Retinal pigment epithelial cell (primary cell): ENCODE measurements at regions not wholly inside any gene's neighbourhood (a gene's known extent, or its start where the extent isn't known, plus 50 kb on each side); places are given as distances from the start of the nearest gene placed in this dataset.

Experiments
- DNase-seq: peaks from one replicate; pipeline ENCODE4 v3.0.0-alpha.2; 2010; ENCODE audit warnings: low read depth
- H3K4me3 ChIP-seq: 2 replicates; pipeline ENCODE4 v1.5.1; 2011; ENCODE audit warnings: mild to moderate bottlenecking, low read length, control low read depth, moderate library complexity
- TF ChIP-seq, protein P1 (sequence below): conservative IDR thresholded peaks from 2 replicates; pipeline ENCODE4 v1.5.1; 2011; ENCODE audit warnings: low read depth, low read length, control low read depth, inconsistent platforms

DNA sequence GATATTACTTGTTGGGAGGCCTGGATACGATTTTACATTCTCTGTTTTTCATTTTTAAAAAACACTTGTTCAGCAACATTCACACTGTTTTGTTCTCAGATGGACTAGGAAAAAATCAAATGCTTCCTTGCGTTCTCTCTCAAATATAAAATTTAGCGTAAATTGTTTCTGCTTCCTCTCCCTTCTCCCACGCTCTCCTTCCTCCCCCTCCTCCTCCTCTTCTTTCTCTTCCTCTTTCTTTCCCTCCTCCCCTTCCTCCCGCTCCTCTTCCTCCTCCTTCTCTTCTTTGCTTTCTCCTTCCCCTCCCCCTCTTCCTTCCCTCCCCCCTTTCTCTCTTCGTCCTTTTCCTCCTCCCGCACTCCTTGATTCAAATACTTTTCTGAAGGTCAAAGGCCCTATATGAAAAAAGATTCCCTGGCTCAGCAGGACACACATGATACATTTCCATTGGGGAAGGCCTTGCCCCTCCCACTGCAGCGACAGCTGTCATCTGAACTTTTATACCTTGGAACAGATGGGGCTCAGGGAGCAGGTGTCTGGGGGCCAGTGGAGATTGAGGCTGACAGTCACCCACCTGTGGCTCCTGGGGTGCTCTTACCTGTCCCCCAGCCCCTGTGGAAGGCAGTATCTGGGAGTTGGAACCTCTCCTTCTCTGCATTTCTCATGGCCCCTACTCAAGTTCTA is 99.4 kb upstream of the SDK2 start:
- no peak for DNase-seq
- TF ChIP-seq, protein P1, sequence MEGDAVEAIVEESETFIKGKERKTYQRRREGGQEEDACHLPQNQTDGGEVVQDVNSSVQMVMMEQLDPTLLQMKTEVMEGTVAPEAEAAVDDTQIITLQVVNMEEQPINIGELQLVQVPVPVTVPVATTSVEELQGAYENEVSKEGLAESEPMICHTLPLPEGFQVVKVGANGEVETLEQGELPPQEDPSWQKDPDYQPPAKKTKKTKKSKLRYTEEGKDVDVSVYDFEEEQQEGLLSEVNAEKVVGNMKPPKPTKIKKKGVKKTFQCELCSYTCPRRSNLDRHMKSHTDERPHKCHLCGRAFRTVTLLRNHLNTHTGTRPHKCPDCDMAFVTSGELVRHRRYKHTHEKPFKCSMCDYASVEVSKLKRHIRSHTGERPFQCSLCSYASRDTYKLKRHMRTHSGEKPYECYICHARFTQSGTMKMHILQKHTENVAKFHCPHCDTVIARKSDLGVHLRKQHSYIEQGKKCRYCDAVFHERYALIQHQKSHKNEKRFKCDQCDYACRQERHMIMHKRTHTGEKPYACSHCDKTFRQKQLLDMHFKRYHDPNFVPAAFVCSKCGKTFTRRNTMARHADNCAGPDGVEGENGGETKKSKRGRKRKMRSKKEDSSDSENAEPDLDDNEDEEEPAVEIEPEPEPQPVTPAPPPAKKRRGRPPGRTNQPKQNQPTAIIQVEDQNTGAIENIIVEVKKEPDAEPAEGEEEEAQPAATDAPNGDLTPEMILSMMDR = no peak
- no peak overlapping the region for H3K4me3 ChIP-seq

DNA sequence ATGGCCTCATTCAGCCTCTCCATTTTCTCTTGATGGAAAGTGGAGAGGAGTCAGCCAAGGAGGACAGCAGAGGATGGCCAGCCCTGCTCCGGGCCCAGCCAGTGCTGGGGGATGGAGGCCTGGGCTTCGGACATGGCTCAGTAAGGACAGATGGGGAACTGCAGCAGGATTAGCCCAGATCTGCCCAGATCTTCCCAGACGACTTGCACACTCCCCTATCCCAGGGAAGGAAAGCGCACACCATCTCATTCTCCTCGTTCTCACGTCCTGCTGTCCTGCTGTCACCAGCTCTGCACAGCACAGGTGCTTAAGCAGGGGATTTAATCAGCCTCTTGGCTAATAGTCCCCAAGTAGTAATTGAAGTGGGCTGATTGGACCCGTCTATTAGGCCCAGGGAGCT is 100.2 kb upstream of the SDK2 start:
- no peak for DNase-seq
- TF ChIP-seq, protein P1 = no peak
- no peak overlapping the region for H3K4me3 ChIP-seq

DNA sequence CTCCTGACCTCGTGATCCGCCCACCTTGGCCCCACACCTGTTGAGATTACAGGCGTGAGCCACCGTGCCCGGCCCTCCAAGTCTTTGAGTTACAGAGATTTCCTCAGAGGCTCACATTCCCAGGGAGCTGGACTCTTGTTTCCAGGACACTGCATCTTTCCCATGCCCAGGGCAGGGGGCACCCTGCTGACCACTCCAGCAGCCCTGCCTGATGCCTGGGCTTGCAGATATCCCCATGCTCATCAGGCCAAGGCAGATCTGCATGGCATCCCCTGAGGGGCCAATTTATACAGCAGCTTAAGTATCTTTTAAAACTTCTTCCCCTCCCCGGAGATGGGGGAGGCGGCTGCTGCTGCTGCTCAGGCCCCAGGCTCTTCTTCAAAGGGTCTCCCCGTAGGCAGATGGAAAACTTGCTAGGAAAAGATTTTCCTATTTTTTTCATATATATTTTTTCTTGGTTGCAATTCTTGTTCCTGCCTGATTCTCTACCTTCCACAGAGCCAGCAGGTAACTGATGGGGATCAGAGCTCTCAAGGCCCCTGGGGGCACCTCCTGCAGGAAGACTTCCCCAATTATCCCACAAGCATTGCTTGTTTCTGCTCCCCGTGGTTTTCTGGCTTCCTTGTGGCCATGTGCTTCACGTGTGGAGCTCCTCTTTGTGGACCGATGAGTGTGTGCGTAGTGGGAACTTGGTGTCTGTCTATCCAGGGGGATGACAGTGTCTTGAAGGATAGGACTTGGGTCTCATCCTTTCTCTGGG is 102.2 kb upstream of the SDK2 start:
- DNase-seq = no peak
- H3K4me3 ChIP-seq = no peak overlapping the region
- TF ChIP-seq, protein P1 = no peak

DNA sequence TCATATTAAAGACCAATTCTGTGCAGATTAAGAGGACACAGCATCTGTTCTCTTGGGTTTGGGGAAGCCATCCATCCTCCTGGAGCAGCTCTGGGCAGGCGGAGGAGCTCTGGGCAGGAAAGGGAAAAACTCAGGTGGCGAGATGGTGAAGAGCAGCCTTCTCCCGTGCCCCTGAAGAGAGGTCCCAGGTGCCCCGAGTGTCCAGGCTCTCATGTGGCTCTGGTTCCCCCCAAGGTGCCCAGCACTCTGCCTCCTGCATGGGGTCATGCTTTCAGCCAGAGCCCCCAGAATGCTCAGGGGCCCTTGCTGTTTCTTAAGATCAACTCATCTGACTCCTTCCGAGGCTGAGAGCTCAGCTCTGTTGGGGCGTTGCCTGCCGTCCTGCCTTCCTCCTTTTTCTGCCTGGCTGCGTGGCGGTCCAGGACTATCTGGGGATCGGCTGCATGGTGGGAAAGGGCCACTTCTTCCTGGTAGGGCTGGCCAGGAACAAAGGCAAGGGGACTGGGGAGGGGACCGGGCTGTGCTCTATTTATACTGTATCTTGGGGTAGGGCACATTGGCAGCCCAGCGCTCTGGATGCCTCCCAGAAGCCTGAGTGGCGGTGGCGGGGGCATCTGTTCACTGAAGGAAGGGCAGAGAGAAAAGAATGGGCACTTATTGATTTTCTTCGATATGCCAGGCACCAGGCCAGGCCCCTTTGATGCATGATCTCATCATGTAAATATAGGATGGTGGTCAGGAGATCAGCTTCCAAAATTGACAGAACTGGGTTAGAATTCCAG is 103.2 kb upstream of the SDK2 start:
- TF ChIP-seq, protein P1 = no peak
- H3K4me3 ChIP-seq = no peak overlapping the region
- no peak for DNase-seq

DNA sequence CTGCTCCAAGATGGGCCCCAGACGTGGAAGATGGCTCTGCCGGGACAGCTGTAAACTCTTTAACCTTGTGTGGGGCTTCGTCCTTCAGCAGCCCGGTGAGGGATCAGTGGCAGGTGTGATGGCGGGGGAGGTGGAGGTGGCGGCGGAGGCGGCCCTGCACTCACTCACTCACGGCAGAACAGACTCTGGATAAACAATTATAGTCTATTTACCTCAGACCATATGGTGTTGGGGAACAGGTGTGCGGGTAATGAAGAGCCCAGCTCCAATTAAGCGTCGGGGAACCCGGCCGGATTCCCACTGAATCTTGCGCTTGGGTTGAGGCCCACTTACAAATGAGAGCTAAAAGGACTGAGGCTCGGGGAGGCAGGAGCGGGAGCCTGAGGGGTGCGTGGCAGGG is 104.3 kb upstream of the SDK2 start:
- TF ChIP-seq, protein P1 = no peak
- no peak for DNase-seq
- no peak overlapping the region for H3K4me3 ChIP-seq

DNA sequence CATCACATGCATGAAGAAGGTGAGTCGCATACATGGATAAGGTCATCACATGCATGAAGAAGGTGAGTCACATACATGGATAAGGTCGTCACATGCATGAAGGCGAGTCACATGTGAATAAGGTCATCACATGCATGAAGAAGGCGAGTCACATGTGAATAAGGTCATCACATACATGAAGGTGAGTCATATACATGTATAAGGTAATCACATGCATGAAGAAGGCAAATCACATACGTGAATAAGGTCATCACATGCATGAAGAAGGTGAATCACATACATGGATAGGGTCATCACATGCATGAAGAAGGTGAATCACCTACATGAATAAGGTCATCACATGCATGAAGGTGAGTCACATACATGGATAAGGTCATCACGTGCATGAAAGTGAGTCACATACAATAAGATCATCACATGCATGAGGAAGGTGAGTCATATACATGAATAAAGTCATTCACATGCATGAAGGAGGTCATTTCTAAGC is 105.1 kb upstream of the SDK2 start:
- DNase-seq = no peak
- TF ChIP-seq, protein P1 = no peak
- H3K4me3 ChIP-seq = no peak overlapping the region
